ENCODE measurements at regions not wholly inside any gene's neighbourhood (a gene's known extent, or its start where the extent isn't known, plus 50 kb on each side); places are given as distances from the start of the nearest gene placed in this dataset.

GRCh38 chr13:84439108-84439507 is 556.8 kb upstream of the SLITRK1 start:
- DNase-seq (no peak), ATAC-seq (ENCODE audit: low read depth) (no peak)
- ChIA-PET POLR2A (no interaction called here), CTCF (no interaction called here)
- H3K27me3 Mint-ChIP-seq, result no peaks in the 10 kb centered on the region
- peaks cover 7% of the 10 kb centered on the region for H3K9me3 Mint-ChIP-seq
- intact Hi-C loops (cut with micrococcal nuclease), result no loop called here
- H3K4me3 Mint-ChIP-seq, result no peak overlapping the region
- no peaks in the 10 kb centered on the region for H3K4me1 Mint-ChIP-seq
- no peak overlapping the region for H3K27ac Mint-ChIP-seq
- no peaks in the 10 kb centered on the region for H3K36me3 Mint-ChIP-seq (ENCODE audit: low read depth)
- TF ChIP-seq, protein P1, sequence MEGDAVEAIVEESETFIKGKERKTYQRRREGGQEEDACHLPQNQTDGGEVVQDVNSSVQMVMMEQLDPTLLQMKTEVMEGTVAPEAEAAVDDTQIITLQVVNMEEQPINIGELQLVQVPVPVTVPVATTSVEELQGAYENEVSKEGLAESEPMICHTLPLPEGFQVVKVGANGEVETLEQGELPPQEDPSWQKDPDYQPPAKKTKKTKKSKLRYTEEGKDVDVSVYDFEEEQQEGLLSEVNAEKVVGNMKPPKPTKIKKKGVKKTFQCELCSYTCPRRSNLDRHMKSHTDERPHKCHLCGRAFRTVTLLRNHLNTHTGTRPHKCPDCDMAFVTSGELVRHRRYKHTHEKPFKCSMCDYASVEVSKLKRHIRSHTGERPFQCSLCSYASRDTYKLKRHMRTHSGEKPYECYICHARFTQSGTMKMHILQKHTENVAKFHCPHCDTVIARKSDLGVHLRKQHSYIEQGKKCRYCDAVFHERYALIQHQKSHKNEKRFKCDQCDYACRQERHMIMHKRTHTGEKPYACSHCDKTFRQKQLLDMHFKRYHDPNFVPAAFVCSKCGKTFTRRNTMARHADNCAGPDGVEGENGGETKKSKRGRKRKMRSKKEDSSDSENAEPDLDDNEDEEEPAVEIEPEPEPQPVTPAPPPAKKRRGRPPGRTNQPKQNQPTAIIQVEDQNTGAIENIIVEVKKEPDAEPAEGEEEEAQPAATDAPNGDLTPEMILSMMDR (IDR thresholded peaks at IDR 0.05), result no peak

- Mint-ChIP-seq H3K4me1 (no peaks in the 10 kb centered on the region), H3K4me3 (no peak overlapping the region), H3K9me3 (peaks cover 4% of the 10 kb centered on the region), H3K36me3 (ENCODE audit: low read depth) (no peaks in the 10 kb centered on the region), H3K27ac (no peak overlapping the region), H3K27me3 (no peaks in the 10 kb centered on the region)
- TF ChIP-seq, protein P1 (IDR thresholded peaks at IDR 0.05), result no peak
- POLR2A ChIA-PET, result no interaction called here
- intact Hi-C loops (cut with micrococcal nuclease), result no loop called here
- CTCF ChIA-PET, result no interaction called here
- no peak for ATAC-seq (ENCODE audit: low read depth)
- no peak for DNase-seq
Observed at GRCh38 chr13:84433024-84433423, 550.8 kb upstream of the SLITRK1 start.

- Mint-ChIP-seq H3K27ac (no peak overlapping the region), H3K4me3 (no peak overlapping the region), H3K27me3 (no peaks in the 10 kb centered on the region), H3K4me1 (no peaks in the 10 kb centered on the region), H3K9me3 (peaks cover 6% of the 10 kb centered on the region), H3K36me3 (ENCODE audit: low read depth) (no peaks in the 10 kb centered on the region)
- intact Hi-C loops (cut with micrococcal nuclease), result no loop called here
- POLR2A ChIA-PET, result no interaction called here
- ATAC-seq (ENCODE audit: low read depth), result no peak
- DNase-seq, result no peak
- TF ChIP-seq, protein P1 (IDR thresholded peaks at IDR 0.05), result no peak
- CTCF ChIA-PET, result no interaction called here
Observed at GRCh38 chr13:84431646-84432045, 549.4 kb upstream of the SLITRK1 start.

- ChIA-PET POLR2A (no interaction called here), CTCF (no interaction called here)
- Mint-ChIP-seq H3K4me3 (no peak overlapping the region), H3K36me3 (ENCODE audit: low read depth) (no peaks in the 10 kb centered on the region), H3K4me1 (no peaks in the 10 kb centered on the region), H3K9me3 (peaks cover 6% of the 10 kb centered on the region), H3K27ac (no peak overlapping the region), H3K27me3 (no peaks in the 10 kb centered on the region)
- intact Hi-C loops (cut with micrococcal nuclease), result no loop called here
- no peak for ATAC-seq (ENCODE audit: low read depth)
- TF ChIP-seq, protein P1 (IDR thresholded peaks at IDR 0.05), result no peak
- DNase-seq, result no peak
Observed at GRCh38 chr13:84430446-84430845, 548.2 kb upstream of the SLITRK1 start.

DNA sequence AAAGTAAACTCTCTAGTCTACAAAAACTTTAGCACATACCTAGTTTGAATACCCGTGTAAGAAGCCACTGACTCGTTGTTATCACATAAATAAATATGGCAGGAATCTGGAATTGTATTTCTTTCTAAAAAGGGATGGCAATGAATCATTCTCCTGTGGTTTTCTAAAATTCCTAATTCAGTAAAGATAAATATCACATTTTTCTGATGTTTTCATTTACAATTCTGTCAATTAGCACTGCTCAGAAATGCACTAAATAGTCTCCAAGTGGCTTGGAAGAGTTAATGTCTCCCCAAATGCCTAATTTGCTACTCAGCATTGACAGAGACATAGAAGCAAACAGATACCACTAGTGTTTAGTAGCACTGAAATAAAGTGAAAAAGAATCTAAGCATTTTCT is 547.7 kb upstream of the SLITRK1 start:
- intact Hi-C loops (cut with micrococcal nuclease), result no loop called here
- DNase-seq, result no peak
- no peaks in the 10 kb centered on the region for H3K36me3 Mint-ChIP-seq (ENCODE audit: low read depth)
- ChIA-PET POLR2A (no interaction called here), CTCF (no interaction called here)
- TF ChIP-seq, protein P1 (IDR thresholded peaks at IDR 0.05), result no peak
- H3K27ac Mint-ChIP-seq, result no peak overlapping the region
- H3K4me3 Mint-ChIP-seq, result no peak overlapping the region
- peaks cover 6% of the 10 kb centered on the region for H3K9me3 Mint-ChIP-seq
- no peak for ATAC-seq (ENCODE audit: low read depth)
- no peaks in the 10 kb centered on the region for H3K4me1 Mint-ChIP-seq
- H3K27me3 Mint-ChIP-seq, result no peaks in the 10 kb centered on the region

Measured in activated B cell treated with CpG ODN at 0.5 μM for 24 hours (primary cell).